Astrocyte (in vitro differentiated cells and primary cell): ENCODE measurements at regions not wholly inside any gene's neighbourhood (a gene's known extent, or its start where the extent isn't known, plus 50 kb on each side); places are given as distances from the start of the nearest gene placed in this dataset.

Experiments used
- DNase-seq: peaks from one replicate; pipeline ENCODE4 v3.0.0-alpha.2; 2010; ENCODE audit warnings: low read depth
- FAIRE-seq: peaks from 2 replicates; lab custom pipeline; 2011; peaks lifted over from hg19 to GRCh38; lab: Jason Lieb, UNC
- H2AFZ ChIP-seq: 2 replicates; pipeline ENCODE4 v1.6.0; 2012; ENCODE audit warnings: low read depth, low read length, inconsistent platforms
- H3K27ac ChIP-seq: 2 replicates; pipeline ENCODE4 v1.5.1; 2011; ENCODE audit warnings: low read depth, low read length, inconsistent platforms
- H3K27me3 ChIP-seq: 2 replicates; pipeline ENCODE4 v1.6.0; 2011; ENCODE audit warnings: low read length, inconsistent platforms; ENCODE audit not compliant: insufficient read depth
- H3K36me3 ChIP-seq: 2 replicates; pipeline ENCODE4 v1.5.1; 2011; ENCODE audit warnings: low read length, inconsistent platforms; ENCODE audit not compliant: insufficient read depth
- H3K4me1 ChIP-seq: 2 replicates; pipeline ENCODE4 v1.5.1; 2011; ENCODE audit warnings: low read length, inconsistent platforms; ENCODE audit not compliant: insufficient read depth
- H3K4me2 ChIP-seq: 2 replicates; pipeline ENCODE4 v1.6.0; 2012; ENCODE audit warnings: low read length, inconsistent platforms
- H3K4me3 ChIP-seq: 2 replicates; pipeline ENCODE4 v1.5.1; 2011; ENCODE audit warnings: low read depth, mild to moderate bottlenecking, low read length, inconsistent platforms; ENCODE audit not compliant: insufficient read depth
- H3K79me2 ChIP-seq: 2 replicates; pipeline ENCODE4 v1.6.0; 2012; ENCODE audit warnings: mild to moderate bottlenecking, low read length, inconsistent platforms; ENCODE audit not compliant: insufficient read depth
- H3K9ac ChIP-seq: 2 replicates; pipeline ENCODE4 v1.6.0; 2012; ENCODE audit warnings: mild to moderate bottlenecking, low read length, inconsistent platforms
- H3K9me3 ChIP-seq: 2 replicates; pipeline ENCODE4 v1.5.1; 2012; ENCODE audit warnings: low read depth, mild to moderate bottlenecking, low read length, inconsistent platforms; ENCODE audit not compliant: insufficient read depth
- H4K20me1 ChIP-seq: 2 replicates; pipeline ENCODE4 v1.6.0; 2012; ENCODE audit warnings: low read length, inconsistent platforms; ENCODE audit not compliant: insufficient read depth
- H3K27ac Mint-ChIP-seq: one replicate; pipeline ENCODE4 v1.8.0; 2021; ENCODE audit warnings: mild to moderate bottlenecking, mixed read lengths; ENCODE audit not compliant: unreplicated experiment
- H3K27me3 Mint-ChIP-seq: one replicate; pipeline ENCODE4 v1.8.0; 2021; ENCODE audit warnings: low read depth, mixed read lengths; ENCODE audit not compliant: unreplicated experiment
- H3K36me3 Mint-ChIP-seq: one replicate; pipeline ENCODE4 v1.8.0; 2021; ENCODE audit warnings: low read depth, mixed read lengths; ENCODE audit not compliant: unreplicated experiment
- H3K4me1 Mint-ChIP-seq: one replicate; pipeline ENCODE4 v1.8.0; 2021; ENCODE audit warnings: low read depth, mixed read lengths; ENCODE audit not compliant: unreplicated experiment
- H3K4me3 Mint-ChIP-seq: one replicate; pipeline ENCODE4 v1.8.0; 2021; ENCODE audit warnings: mild to moderate bottlenecking, moderate library complexity, mixed read lengths; ENCODE audit not compliant: unreplicated experiment
- H3K9me3 Mint-ChIP-seq: one replicate; pipeline ENCODE4 v1.8.0; 2021; ENCODE audit warnings: mild to moderate bottlenecking, mixed read lengths; ENCODE audit not compliant: unreplicated experiment
- EZH2 ChIP-seq: IDR thresholded peaks from 2 replicates; pipeline ENCODE4 v1.6.1; 2012; ENCODE audit warnings: mild to moderate bottlenecking, low read length, inconsistent platforms; ENCODE audit not compliant: insufficient read depth
- TF ChIP-seq, protein P1 (sequence below): IDR thresholded peaks from 2 replicates; pipeline ENCODE4 v1.5.1; 2011; ENCODE audit warnings: low read depth, mild to moderate bottlenecking, inconsistent platforms, low read length, moderate library complexity; ENCODE audit not compliant: insufficient read depth

DNA sequence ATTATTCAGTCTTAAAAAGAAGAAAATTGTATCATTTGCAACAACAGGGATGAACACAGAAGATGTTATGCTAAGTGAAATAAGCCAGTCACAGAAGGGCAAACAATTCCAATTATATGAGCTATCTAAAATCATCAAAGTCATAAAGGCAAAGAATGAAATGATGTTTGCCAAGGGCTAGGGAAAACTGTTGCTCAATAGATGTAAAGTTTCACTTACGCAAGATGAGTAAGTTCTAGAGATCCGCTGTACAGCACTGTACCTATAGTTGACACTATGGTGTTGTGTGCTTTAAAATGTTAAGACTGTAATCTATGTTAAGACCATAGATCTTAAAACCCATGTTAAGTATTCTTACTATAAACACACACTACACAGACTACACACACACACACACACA, 904.6 kb upstream of the LRRN3 start:
- Histone ChIP-seq H3K4me1 (no peaks in the 10 kb centered on the region), H2AFZ (no peak overlapping the region), H3K9ac (no peak overlapping the region), H4K20me1 (no peaks in the 10 kb centered on the region), H3K9me3 (peaks cover 2% of the 10 kb centered on the region), H3K27ac (no peak overlapping the region), H3K79me2 (no peaks in the 10 kb centered on the region), H3K36me3 (no peaks in the 10 kb centered on the region), H3K27me3 (no peaks in the 10 kb centered on the region), H3K4me2 (no peak overlapping the region), H3K4me3 (no peak overlapping the region)
- Mint-ChIP-seq H3K36me3 (no peaks in the 10 kb centered on the region), H3K27ac (no peak overlapping the region), H3K9me3 (no peaks in the 10 kb centered on the region), H3K4me1 (no peaks in the 10 kb centered on the region), H3K4me3 (no peak overlapping the region), H3K27me3 (no peaks in the 10 kb centered on the region)
- DNase-seq (no peak), FAIRE-seq (no peak)
- TF ChIP-seq, protein P1, sequence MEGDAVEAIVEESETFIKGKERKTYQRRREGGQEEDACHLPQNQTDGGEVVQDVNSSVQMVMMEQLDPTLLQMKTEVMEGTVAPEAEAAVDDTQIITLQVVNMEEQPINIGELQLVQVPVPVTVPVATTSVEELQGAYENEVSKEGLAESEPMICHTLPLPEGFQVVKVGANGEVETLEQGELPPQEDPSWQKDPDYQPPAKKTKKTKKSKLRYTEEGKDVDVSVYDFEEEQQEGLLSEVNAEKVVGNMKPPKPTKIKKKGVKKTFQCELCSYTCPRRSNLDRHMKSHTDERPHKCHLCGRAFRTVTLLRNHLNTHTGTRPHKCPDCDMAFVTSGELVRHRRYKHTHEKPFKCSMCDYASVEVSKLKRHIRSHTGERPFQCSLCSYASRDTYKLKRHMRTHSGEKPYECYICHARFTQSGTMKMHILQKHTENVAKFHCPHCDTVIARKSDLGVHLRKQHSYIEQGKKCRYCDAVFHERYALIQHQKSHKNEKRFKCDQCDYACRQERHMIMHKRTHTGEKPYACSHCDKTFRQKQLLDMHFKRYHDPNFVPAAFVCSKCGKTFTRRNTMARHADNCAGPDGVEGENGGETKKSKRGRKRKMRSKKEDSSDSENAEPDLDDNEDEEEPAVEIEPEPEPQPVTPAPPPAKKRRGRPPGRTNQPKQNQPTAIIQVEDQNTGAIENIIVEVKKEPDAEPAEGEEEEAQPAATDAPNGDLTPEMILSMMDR, result no peak
- TF ChIP-seq EZH2, result no peak

DNA sequence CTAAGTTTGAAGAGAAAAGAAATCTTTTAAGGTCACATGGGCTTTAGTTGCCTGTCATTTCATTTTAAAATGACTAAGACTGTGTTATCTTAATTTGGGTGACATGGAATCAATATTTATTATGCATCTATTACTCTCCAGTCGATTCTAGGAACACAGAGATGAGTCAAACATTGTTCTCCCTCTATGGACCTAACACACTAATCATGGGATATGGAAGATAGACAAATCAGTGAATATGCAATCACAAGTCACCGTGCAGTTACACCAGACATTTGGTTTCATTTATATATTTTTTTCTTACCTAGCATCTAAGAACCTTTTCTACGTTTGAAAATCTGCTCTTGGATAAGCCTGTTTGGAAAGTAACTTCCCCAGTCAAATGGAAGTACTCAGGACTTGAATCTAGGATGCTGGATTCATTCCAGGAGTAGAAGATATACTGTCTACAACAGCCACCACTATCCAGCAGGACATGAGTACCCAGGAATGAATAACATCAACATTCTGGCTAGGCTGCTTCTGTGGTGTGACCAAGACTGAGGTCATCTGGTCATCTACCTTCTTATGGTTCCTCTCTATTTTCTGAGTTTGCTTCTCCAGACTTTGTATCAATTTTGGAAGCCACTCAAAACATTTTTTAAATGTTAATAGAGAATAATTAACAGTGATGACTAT, 902.9 kb upstream of the LRRN3 start:
- H3K4me2 ChIP-seq, result no peak overlapping the region
- H3K9me3 Mint-ChIP-seq, result no peaks in the 10 kb centered on the region
- no peak overlapping the region for H3K4me3 Mint-ChIP-seq
- H3K4me3 ChIP-seq, result no peak overlapping the region
- no peaks in the 10 kb centered on the region for H3K27me3 ChIP-seq
- no peak overlapping the region for H3K27ac Mint-ChIP-seq
- no peaks in the 10 kb centered on the region for H3K4me1 ChIP-seq
- H3K4me1 Mint-ChIP-seq, result no peaks in the 10 kb centered on the region
- no peak overlapping the region for H3K27ac ChIP-seq
- H3K36me3 Mint-ChIP-seq, result no peaks in the 10 kb centered on the region
- H3K27me3 Mint-ChIP-seq, result no peaks in the 10 kb centered on the region
- no peaks in the 10 kb centered on the region for H4K20me1 ChIP-seq
- no peak overlapping the region for H3K9ac ChIP-seq
- H3K36me3 ChIP-seq, result no peaks in the 10 kb centered on the region
- H3K9me3 ChIP-seq, result peaks cover 2% of the 10 kb centered on the region
- FAIRE-seq, result no peak
- DNase-seq, result no peak
- TF ChIP-seq, protein P1, result no peak
- no peak for TF ChIP-seq EZH2
- no peak overlapping the region for H2AFZ ChIP-seq
- no peaks in the 10 kb centered on the region for H3K79me2 ChIP-seq

DNA sequence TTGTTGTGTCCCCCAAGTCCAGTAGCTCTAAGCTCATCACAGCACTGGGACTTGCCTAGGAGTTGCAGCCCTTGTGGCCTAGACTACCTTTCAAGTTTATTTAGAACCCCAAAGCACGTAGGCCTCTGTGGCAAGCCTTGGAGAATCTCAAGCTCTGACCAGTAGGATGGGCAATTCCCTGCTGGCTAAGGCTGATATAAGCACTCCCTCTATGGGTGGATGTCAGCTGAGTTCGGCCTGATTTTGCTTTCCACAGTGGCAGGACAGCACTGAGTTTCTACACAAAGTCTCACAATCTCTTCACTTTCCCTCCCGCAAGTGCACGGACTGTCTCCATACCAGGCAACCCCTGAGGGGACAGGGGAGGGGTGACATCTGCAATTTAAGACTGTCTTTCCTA, 886.4 kb upstream of the LRRN3 start:
- Histone ChIP-seq H3K4me1 (no peaks in the 10 kb centered on the region), H3K27ac (no peak overlapping the region), H3K79me2 (no peaks in the 10 kb centered on the region), H3K9ac (no peak overlapping the region), H3K4me3 (no peak overlapping the region), H3K9me3 (no peaks in the 10 kb centered on the region), H3K4me2 (no peak overlapping the region), H4K20me1 (no peaks in the 10 kb centered on the region), H2AFZ (no peak overlapping the region), H3K36me3 (no peaks in the 10 kb centered on the region), H3K27me3 (no peaks in the 10 kb centered on the region)
- Mint-ChIP-seq H3K4me3 (no peak overlapping the region), H3K9me3 (no peaks in the 10 kb centered on the region), H3K36me3 (peaks cover 4% of the 10 kb centered on the region), H3K27ac (no peak overlapping the region), H3K27me3 (no peaks in the 10 kb centered on the region), H3K4me1 (no peaks in the 10 kb centered on the region)
- no peak for FAIRE-seq
- no peak for DNase-seq
- TF ChIP-seq, protein P1, result no peak
- no peak for TF ChIP-seq EZH2
